Ovary (tissue), 7 donors: ENCODE measurements at regions not wholly inside any gene's neighbourhood (a gene's known extent, or its start where the extent isn't known, plus 50 kb on each side); places are given as distances from the start of the nearest gene placed in this dataset.

ENCODE experiments used
- DNase-seq, 5 donors: peaks; one replicate each; pipeline ENCODE4 v3.0.0-alpha.2; 2019 to 2020
- H3K27ac ChIP-seq, 2 donors: fragments of 200-600 bp; one replicate each; pipeline versions ENCODE4 v1.5.1 to v1.8.0; 2019 to 2022
- H3K27me3 ChIP-seq: fragments of 200-600 bp; one replicate; pipeline ENCODE4 v1.8.0; 2022
- H3K36me3 ChIP-seq: fragments of 200-600 bp; sonication (generic); one replicate; pipeline ENCODE4 v1.5.1; 2019
- H3K4me1 ChIP-seq: one replicate; pipeline ENCODE4 v1.8.1; 2013; ENCODE audit warnings: mild to moderate bottlenecking, moderate library complexity; ENCODE audit not compliant: insufficient read depth
- H3K4me3 ChIP-seq: fragments of 200-600 bp; sonication (generic); one replicate; pipeline ENCODE4 v1.5.1; 2017
- H3K9me3 ChIP-seq, 2 donors: fragments of 200-600 bp in 1 of 2; sonication (generic) in 1 of 2; one replicate each; pipeline versions ENCODE4 v1.5.1 to v1.8.1; 2013 to 2019; ENCODE audit warnings: mild to moderate bottlenecking in 1 of 2, moderate library complexity in 1 of 2
- EP300 ChIP-seq: sonication (generic); formaldehyde crosslinking; IDR thresholded peaks from one replicate; pipeline ENCODE4 v1.6.1; 2017; ENCODE audit warnings: antibody characterized with exemption
- POLR2A ChIP-seq: fragments of 450-650 bp; IDR thresholded peaks from one replicate; pipeline ENCODE4 v1.6.1; 2017; ENCODE audit warnings: antibody characterized with exemption, mild to moderate bottlenecking, moderate library complexity
- whole genome bisulfite sequencing, 3 donors: extraction: QIAGEN DNeasy Blood & Tissue Kit in 1 of 3; methylation state at CpG; one replicate each; pipeline versions ENCODE4 v1.1.5 to v1.1.7; 2013 to 2017; 5-methylcytosine and 5-hydroxymethylcytosine counted together
- intact Hi-C, 4 donors: fragments of 100-400 bp; cut with DNase I; formaldehyde crosslinking; loops; one replicate each; pipeline versions ENCODE4 v1.11.0 to v1.15.1; 2022 to 2023
- TF ChIP-seq, protein P1 (sequence below), 3 donors: fragments of 450-650 bp in 2 of 3; fragments of 200-600 bp in 1 of 3; IDR thresholded peaks; one replicate each; pipeline versions ENCODE4 v1.5.1 to v1.8.0; 2016 to 2022; ENCODE audit warnings: antibody characterized with exemption in 3 of 3, mild to moderate bottlenecking in 1 of 3
- donor health status: DM: no; HTN: no; CAD: no; lungs with moderate emphysema.
- donor health status: DM: no; HTN: no; CAD: no.
- donor health status: Bipolar disorder and iron deficiency.
- donor health status: DM: no; HTN: no; CAD: no.
- donor health status: DM: yes; HTN: yes; CAD: no.

DNA sequence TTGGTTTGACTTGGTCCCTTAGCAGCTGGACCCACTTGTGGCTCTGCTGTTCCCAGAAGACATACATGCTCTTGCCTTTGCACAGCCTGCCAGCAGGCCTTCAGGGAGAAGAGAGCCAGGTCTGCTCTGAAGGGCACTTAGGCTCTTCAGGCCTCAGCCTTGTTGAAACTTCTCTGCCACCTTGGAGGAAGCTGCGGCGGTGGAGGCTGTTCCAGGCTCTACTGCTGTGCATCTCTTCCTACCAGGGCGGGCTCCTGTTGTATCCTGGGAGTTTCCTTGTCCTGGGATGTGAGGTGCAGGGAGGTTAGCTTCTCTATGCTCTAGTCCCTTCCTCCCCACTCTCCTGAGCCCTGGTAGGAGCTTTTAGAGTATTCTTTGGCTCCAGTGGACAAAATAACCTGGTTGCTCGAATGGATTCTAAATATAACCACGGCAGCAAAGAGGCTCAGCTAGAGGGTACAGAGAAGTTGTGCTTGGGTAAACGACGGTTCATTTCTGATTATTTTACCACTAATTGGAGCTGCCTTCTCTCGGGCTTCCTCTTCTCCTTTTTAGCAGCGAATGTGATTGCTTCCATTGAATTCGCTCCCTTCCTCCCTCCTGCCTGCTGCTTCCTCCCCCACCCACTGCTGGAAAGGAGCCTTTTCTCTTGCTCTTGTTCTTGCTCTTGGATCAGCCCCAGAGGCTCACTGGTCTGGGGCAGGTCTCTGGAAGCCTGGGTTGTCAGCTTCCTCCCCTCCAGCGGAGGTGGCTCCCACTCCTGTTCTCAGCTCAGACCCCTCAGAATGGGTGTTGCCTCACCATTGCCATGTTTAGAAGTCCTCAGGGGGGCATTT is 126.6 kb upstream of the CACNA1E start:
- no peak for DNase-seq
- no peak for TF ChIP-seq EP300
- TF ChIP-seq POLR2A: no peak
- TF ChIP-seq, protein P1, sequence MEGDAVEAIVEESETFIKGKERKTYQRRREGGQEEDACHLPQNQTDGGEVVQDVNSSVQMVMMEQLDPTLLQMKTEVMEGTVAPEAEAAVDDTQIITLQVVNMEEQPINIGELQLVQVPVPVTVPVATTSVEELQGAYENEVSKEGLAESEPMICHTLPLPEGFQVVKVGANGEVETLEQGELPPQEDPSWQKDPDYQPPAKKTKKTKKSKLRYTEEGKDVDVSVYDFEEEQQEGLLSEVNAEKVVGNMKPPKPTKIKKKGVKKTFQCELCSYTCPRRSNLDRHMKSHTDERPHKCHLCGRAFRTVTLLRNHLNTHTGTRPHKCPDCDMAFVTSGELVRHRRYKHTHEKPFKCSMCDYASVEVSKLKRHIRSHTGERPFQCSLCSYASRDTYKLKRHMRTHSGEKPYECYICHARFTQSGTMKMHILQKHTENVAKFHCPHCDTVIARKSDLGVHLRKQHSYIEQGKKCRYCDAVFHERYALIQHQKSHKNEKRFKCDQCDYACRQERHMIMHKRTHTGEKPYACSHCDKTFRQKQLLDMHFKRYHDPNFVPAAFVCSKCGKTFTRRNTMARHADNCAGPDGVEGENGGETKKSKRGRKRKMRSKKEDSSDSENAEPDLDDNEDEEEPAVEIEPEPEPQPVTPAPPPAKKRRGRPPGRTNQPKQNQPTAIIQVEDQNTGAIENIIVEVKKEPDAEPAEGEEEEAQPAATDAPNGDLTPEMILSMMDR (IDR thresholded peaks at IDR 0.05): no peak
- WGBS, 3 donors: 24 to 29% (median 28%) methylated on average over 11 of the region's 11 CpGs
- Histone ChIP-seq H3K27me3 (no peaks in the 10 kb centered on the region), H3K4me1 (no peaks in the 10 kb centered on the region), H3K36me3 (no peaks in the 10 kb centered on the region), H3K4me3 (no peak overlapping the region), H3K9me3 (no peaks in the 10 kb centered on the region), H3K27ac (no peak overlapping the region)
- intact Hi-C loops: no loop called here

DNA sequence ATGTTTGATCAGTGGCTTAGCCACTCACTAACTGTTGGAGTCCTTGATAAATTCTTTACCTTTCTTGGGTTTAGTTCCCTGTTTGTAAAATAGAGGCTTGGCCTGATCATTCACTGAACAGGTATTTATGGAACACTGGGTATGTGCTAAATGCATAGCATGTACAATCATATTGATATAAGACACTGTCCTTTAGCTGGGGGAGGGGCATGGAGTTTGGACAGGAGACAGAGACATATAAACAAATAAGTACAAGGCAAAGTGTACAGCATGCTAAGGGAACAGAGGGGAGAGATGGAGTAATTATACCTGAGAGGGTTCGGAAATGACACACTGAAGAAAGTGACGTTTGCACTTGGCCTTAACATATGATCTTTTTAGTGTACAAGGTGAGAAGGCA is 124.3 kb upstream of the CACNA1E start:
- WGBS, 3 donors: 83 to 88% (median 87%) methylated on average over 2 of the region's 2 CpGs
- Histone ChIP-seq H3K4me1 (no peaks in the 10 kb centered on the region), H3K4me3 (no peak overlapping the region), H3K9me3 (no peaks in the 10 kb centered on the region), H3K27me3 (no peaks in the 10 kb centered on the region), H3K27ac (no peak overlapping the region), H3K36me3 (no peaks in the 10 kb centered on the region)
- DNase-seq: no peak
- intact Hi-C loops: no loop called here
- TF ChIP-seq EP300: no peak
- TF ChIP-seq, protein P1 (IDR thresholded peaks at IDR 0.05): no peak
- TF ChIP-seq POLR2A: no peak

DNA sequence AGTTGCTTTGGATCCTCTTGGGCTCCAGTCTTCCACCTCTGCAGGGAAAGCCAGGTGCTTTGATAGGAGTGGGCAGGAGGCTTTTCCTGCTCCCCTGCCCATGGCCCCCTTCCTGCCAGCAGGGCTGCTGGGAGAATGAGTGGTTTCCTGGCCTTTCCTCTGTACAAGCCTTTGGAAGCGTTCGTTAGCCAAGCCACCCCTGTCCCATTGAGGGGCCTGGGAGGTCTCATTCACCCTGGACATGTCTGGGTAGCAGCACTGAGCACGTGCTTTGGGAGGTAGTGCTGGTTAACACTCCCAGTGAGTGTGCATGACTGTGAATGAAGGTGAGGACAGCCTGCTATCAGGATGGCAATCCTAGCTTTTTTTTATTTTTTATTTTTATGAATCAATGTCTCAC is 118.5 kb upstream of the CACNA1E start:
- no peak overlapping the region for H3K4me3 ChIP-seq
- DNase-seq: no peak
- TF ChIP-seq POLR2A (no peak), EP300 (no peak)
- TF ChIP-seq, protein P1 (IDR thresholded peaks at IDR 0.05): no peak
- intact Hi-C loops: no loop called here
- no peak overlapping the region for H3K27ac ChIP-seq
- H3K27me3 ChIP-seq: no peaks in the 10 kb centered on the region
- H3K4me1 ChIP-seq: no peaks in the 10 kb centered on the region
- H3K36me3 ChIP-seq: no peaks in the 10 kb centered on the region
- WGBS, 3 donors: 79 to 87% (median 81%) methylated on average over 3 of the region's 3 CpGs
- H3K9me3 ChIP-seq: no peaks in the 10 kb centered on the region

DNA sequence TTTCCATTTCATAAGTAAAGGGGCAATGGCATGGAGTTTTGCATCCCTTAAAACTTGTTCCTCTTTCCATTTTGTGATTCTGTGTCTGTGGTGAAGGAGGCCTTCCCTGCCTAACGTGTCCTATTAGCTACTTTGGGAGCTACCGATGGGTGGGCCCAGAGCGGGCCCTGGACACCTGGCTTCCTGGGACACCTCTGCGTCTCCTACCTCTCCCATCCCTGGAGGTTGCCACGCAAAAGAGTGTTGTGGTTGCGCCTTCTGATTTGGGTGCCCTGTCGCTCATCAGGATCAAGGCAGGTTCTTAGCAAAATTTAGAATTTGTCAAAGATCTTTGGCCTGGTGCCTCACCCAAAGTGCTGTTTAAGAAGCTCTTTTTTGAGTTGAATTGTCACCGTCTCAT is 116.4 kb upstream of the CACNA1E start:
- no peaks in the 10 kb centered on the region for H3K36me3 ChIP-seq
- no peaks in the 10 kb centered on the region for H3K27me3 ChIP-seq
- no peaks in the 10 kb centered on the region for H3K9me3 ChIP-seq
- no peak for TF ChIP-seq EP300
- no peak for TF ChIP-seq POLR2A
- TF ChIP-seq, protein P1 (IDR thresholded peaks at IDR 0.05): no peak
- H3K27ac ChIP-seq: no peak overlapping the region
- intact Hi-C loops: no loop called here
- no peak for DNase-seq
- WGBS, 3 donors: 87 to 88% (median 87%) methylated on average over 8 of the region's 8 CpGs
- no peaks in the 10 kb centered on the region for H3K4me1 ChIP-seq
- no peak overlapping the region for H3K4me3 ChIP-seq
